Uterus (tissue), 2 donors: ENCODE measurements at regions not wholly inside any gene's neighbourhood (a gene's known extent, or its start where the extent isn't known, plus 50 kb on each side); places are given as distances from the start of the nearest gene placed in this dataset.

ENCODE experiments used
- POLR2A ChIP-seq, 2 donors: fragments of 450-650 bp; IDR thresholded peaks; one replicate each; pipeline ENCODE4 v1.6.1; 2016; ENCODE audit warnings: antibody characterized with exemption in 2 of 2, mild to moderate bottlenecking in 1 of 2, moderate library complexity in 1 of 2
- TF ChIP-seq, protein P1 (sequence below), 4 experiments: fragments of 200-600 bp in 2 of 4; fragments of 450-650 bp in 2 of 4; sonication (generic) in 2 of 4; IDR thresholded peaks; one replicate each; pipeline ENCODE4 v1.5.1; 2016 to 2019; ENCODE audit warnings: antibody characterized with exemption in 4 of 4, mild to moderate bottlenecking in 2 of 4, moderate library complexity in 1 of 4

DNA sequence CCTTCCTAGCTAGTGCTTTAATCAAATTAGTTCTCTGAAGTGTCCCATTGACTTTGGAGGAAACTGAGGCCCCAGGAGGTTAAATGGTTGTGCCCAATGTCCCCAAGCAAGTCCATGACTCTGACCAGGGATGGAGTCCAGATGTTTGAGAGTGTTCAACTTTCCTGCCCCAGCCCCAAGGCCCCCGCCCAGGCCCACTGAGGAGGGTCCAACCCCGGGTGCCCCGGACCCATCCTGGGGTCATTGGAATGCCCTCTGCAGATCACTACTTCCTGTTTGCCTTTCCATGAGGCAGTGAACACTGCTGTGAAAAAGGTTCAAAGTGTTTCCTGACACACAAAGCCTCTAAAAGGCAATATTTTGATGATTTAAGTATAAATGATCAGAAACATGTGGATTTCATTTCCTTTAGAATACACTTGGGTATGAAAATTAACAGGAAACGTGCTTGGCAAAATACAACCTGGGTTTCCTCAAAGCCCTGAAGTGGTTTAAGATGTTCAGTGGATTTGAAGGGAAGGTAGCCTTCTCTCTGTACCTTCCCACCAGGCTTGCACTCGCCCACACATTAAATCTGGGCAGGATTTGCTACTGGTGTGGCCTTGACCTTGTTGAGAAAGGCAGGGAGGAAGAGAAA is 335.7 kb downstream of the TSHZ3 start:
- TF ChIP-seq, protein P1, sequence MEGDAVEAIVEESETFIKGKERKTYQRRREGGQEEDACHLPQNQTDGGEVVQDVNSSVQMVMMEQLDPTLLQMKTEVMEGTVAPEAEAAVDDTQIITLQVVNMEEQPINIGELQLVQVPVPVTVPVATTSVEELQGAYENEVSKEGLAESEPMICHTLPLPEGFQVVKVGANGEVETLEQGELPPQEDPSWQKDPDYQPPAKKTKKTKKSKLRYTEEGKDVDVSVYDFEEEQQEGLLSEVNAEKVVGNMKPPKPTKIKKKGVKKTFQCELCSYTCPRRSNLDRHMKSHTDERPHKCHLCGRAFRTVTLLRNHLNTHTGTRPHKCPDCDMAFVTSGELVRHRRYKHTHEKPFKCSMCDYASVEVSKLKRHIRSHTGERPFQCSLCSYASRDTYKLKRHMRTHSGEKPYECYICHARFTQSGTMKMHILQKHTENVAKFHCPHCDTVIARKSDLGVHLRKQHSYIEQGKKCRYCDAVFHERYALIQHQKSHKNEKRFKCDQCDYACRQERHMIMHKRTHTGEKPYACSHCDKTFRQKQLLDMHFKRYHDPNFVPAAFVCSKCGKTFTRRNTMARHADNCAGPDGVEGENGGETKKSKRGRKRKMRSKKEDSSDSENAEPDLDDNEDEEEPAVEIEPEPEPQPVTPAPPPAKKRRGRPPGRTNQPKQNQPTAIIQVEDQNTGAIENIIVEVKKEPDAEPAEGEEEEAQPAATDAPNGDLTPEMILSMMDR (IDR thresholded peaks at IDR 0.05) = no peak
- no peak for TF ChIP-seq POLR2A (IDR thresholded peaks at IDR 0.05)
